ENCODE measurements at regions not wholly inside any gene's neighbourhood (a gene's known extent, or its start where the extent isn't known, plus 50 kb on each side); places are given as distances from the start of the nearest gene placed in this dataset.

- H3K27me3 ChIP-seq (ENCODE audit: control insufficient read depth in 5 of 5, insufficient read depth in 4 of 5, low read length in 5 of 5) = no peaks in the 10 kb centered on the region
- no peak overlapping the region for H3K4me3 ChIP-seq (ENCODE audit: low read depth in 1 of 5, low read length in 5 of 5)
- H3K4me1 ChIP-seq (ENCODE audit: control insufficient read depth in 5 of 5, insufficient read depth in 5 of 5, low read length in 5 of 5) = no peaks in the 10 kb centered on the region
- H3K9ac ChIP-seq (ENCODE audit: low read length in 5 of 5) = no peak overlapping the region
- no peaks in the 10 kb centered on the region for H3K9me3 ChIP-seq (ENCODE audit: control insufficient read depth in 5 of 5, low read length in 5 of 5)
- no peak overlapping the region for H3K27ac ChIP-seq (ENCODE audit: low read depth, low read length)
- no peaks in the 10 kb centered on the region for H3K36me3 ChIP-seq (ENCODE audit: control insufficient read depth in 5 of 5, insufficient read depth in 5 of 5, low read length in 5 of 5)
Observed at GRCh38 chr11:90373971-90374370, 151.1 kb upstream of the CHORDC1 start.

- Histone ChIP-seq H3K4me3 (ENCODE audit: low read depth in 1 of 5, low read length in 5 of 5) (no peak overlapping the region), H3K27me3 (ENCODE audit: control insufficient read depth in 5 of 5, insufficient read depth in 4 of 5, low read length in 5 of 5) (no peaks in the 10 kb centered on the region), H3K9me3 (ENCODE audit: control insufficient read depth in 5 of 5, low read length in 5 of 5) (no peaks in the 10 kb centered on the region), H3K4me1 (ENCODE audit: control insufficient read depth in 5 of 5, insufficient read depth in 5 of 5, low read length in 5 of 5) (no peaks in the 10 kb centered on the region), H3K36me3 (ENCODE audit: control insufficient read depth in 5 of 5, insufficient read depth in 5 of 5, low read length in 5 of 5) (no peaks in the 10 kb centered on the region), H3K9ac (ENCODE audit: low read length in 5 of 5) (no peak overlapping the region), H3K27ac (ENCODE audit: low read depth, low read length) (no peak overlapping the region)
Observed at GRCh38 chr11:90364527-90364926, 141.7 kb upstream of the CHORDC1 start.

GRCh38 chr11:90363739-90364138 is 140.9 kb upstream of the CHORDC1 start:
- Histone ChIP-seq H3K9ac (ENCODE audit: low read length in 5 of 5) (no peak overlapping the region), H3K36me3 (ENCODE audit: control insufficient read depth in 5 of 5, insufficient read depth in 5 of 5, low read length in 5 of 5) (no peaks in the 10 kb centered on the region), H3K27ac (ENCODE audit: low read depth, low read length) (no peak overlapping the region), H3K4me3 (ENCODE audit: low read depth in 1 of 5, low read length in 5 of 5) (no peak overlapping the region), H3K27me3 (ENCODE audit: control insufficient read depth in 5 of 5, insufficient read depth in 4 of 5, low read length in 5 of 5) (no peaks in the 10 kb centered on the region), H3K9me3 (ENCODE audit: control insufficient read depth in 5 of 5, low read length in 5 of 5) (no peaks in the 10 kb centered on the region), H3K4me1 (ENCODE audit: control insufficient read depth in 5 of 5, insufficient read depth in 5 of 5, low read length in 5 of 5) (no peaks in the 10 kb centered on the region)

- H3K27ac ChIP-seq (ENCODE audit: low read depth, low read length) = no peak overlapping the region
- no peaks in the 10 kb centered on the region for H3K36me3 ChIP-seq (ENCODE audit: control insufficient read depth in 5 of 5, insufficient read depth in 5 of 5, low read length in 5 of 5)
- H3K4me3 ChIP-seq (ENCODE audit: low read depth in 1 of 5, low read length in 5 of 5) = no peak overlapping the region
- no peaks in the 10 kb centered on the region for H3K27me3 ChIP-seq (ENCODE audit: control insufficient read depth in 5 of 5, insufficient read depth in 4 of 5, low read length in 5 of 5)
- H3K9ac ChIP-seq (ENCODE audit: low read length in 5 of 5) = no peak overlapping the region
- H3K9me3 ChIP-seq (ENCODE audit: control insufficient read depth in 5 of 5, low read length in 5 of 5) = no peaks in the 10 kb centered on the region
- no peaks in the 10 kb centered on the region for H3K4me1 ChIP-seq (ENCODE audit: control insufficient read depth in 5 of 5, insufficient read depth in 5 of 5, low read length in 5 of 5)
Observed at GRCh38 chr11:90355200-90355599, 132.4 kb upstream of the CHORDC1 start.

GRCh38 chr11:90349731-90350130 is 126.9 kb upstream of the CHORDC1 start:
- Histone ChIP-seq H3K27ac (ENCODE audit: low read depth, low read length) (no peak overlapping the region), H3K36me3 (ENCODE audit: control insufficient read depth in 5 of 5, insufficient read depth in 5 of 5, low read length in 5 of 5) (no peaks in the 10 kb centered on the region), H3K4me3 (ENCODE audit: low read depth in 1 of 5, low read length in 5 of 5) (no peak overlapping the region), H3K27me3 (ENCODE audit: control insufficient read depth in 5 of 5, insufficient read depth in 4 of 5, low read length in 5 of 5) (no peaks in the 10 kb centered on the region), H3K9ac (ENCODE audit: low read length in 5 of 5) (no peak overlapping the region), H3K9me3 (ENCODE audit: control insufficient read depth in 5 of 5, low read length in 5 of 5) (no peaks in the 10 kb centered on the region), H3K4me1 (ENCODE audit: control insufficient read depth in 5 of 5, insufficient read depth in 5 of 5, low read length in 5 of 5) (no peaks in the 10 kb centered on the region)

- Histone ChIP-seq H3K27me3 (ENCODE audit: control insufficient read depth in 5 of 5, insufficient read depth in 4 of 5, low read length in 5 of 5) (no peaks in the 10 kb centered on the region), H3K27ac (ENCODE audit: low read depth, low read length) (no peak overlapping the region)
Observed at GRCh38 chr11:90344546-90344945, 121.7 kb upstream of the CHORDC1 start.

GRCh38 chr11:90343673-90344072 is 120.8 kb upstream of the CHORDC1 start:
- no peaks in the 10 kb centered on the region for H3K27me3 ChIP-seq (ENCODE audit: control insufficient read depth in 5 of 5, insufficient read depth in 4 of 5, low read length in 5 of 5)
- H3K4me1 ChIP-seq (ENCODE audit: control insufficient read depth in 5 of 5, insufficient read depth in 5 of 5, low read length in 5 of 5) = no peaks in the 10 kb centered on the region
- H3K36me3 ChIP-seq (ENCODE audit: control insufficient read depth in 5 of 5, insufficient read depth in 5 of 5, low read length in 5 of 5) = no peaks in the 10 kb centered on the region
- H3K4me3 ChIP-seq (ENCODE audit: low read depth in 1 of 5, low read length in 5 of 5) = no peak overlapping the region
- H3K9ac ChIP-seq (ENCODE audit: low read length in 5 of 5) = no peak overlapping the region
- H3K9me3 ChIP-seq (ENCODE audit: control insufficient read depth in 5 of 5, low read length in 5 of 5) = no peaks in the 10 kb centered on the region
- no peak overlapping the region for H3K27ac ChIP-seq (ENCODE audit: low read depth, low read length)

More at GRCh38 chr11:90344546-90344945, 121.7 kb upstream of the CHORDC1 start:
- Histone ChIP-seq H3K4me3 (ENCODE audit: low read depth in 1 of 5, low read length in 5 of 5) (no peak overlapping the region), H3K4me1 (ENCODE audit: control insufficient read depth in 5 of 5, insufficient read depth in 5 of 5, low read length in 5 of 5) (no peaks in the 10 kb centered on the region), H3K9me3 (ENCODE audit: control insufficient read depth in 5 of 5, low read length in 5 of 5) (no peaks in the 10 kb centered on the region), H3K9ac (ENCODE audit: low read length in 5 of 5) (no peak overlapping the region), H3K36me3 (ENCODE audit: control insufficient read depth in 5 of 5, insufficient read depth in 5 of 5, low read length in 5 of 5) (no peaks in the 10 kb centered on the region)

GRCh38 chr11:90341986-90342385 is 119.1 kb upstream of the CHORDC1 start:
- H3K4me1 ChIP-seq (ENCODE audit: control insufficient read depth in 5 of 5, insufficient read depth in 5 of 5, low read length in 5 of 5) = no peaks in the 10 kb centered on the region
- H3K27ac ChIP-seq (ENCODE audit: low read depth, low read length) = no peak overlapping the region
- H3K9ac ChIP-seq (ENCODE audit: low read length in 5 of 5) = no peak overlapping the region
- no peak overlapping the region for H3K4me3 ChIP-seq (ENCODE audit: low read depth in 1 of 5, low read length in 5 of 5)
- no peaks in the 10 kb centered on the region for H3K27me3 ChIP-seq (ENCODE audit: control insufficient read depth in 5 of 5, insufficient read depth in 4 of 5, low read length in 5 of 5)
- H3K9me3 ChIP-seq (ENCODE audit: control insufficient read depth in 5 of 5, low read length in 5 of 5) = no peaks in the 10 kb centered on the region
- H3K36me3 ChIP-seq (ENCODE audit: control insufficient read depth in 5 of 5, insufficient read depth in 5 of 5, low read length in 5 of 5) = no peaks in the 10 kb centered on the region

- Histone ChIP-seq H3K9me3 (ENCODE audit: control insufficient read depth in 5 of 5, low read length in 5 of 5) (no peaks in the 10 kb centered on the region), H3K4me1 (ENCODE audit: control insufficient read depth in 5 of 5, insufficient read depth in 5 of 5, low read length in 5 of 5) (no peaks in the 10 kb centered on the region), H3K27me3 (ENCODE audit: control insufficient read depth in 5 of 5, insufficient read depth in 4 of 5, low read length in 5 of 5) (no peaks in the 10 kb centered on the region), H3K27ac (ENCODE audit: low read depth, low read length) (no peak overlapping the region), H3K9ac (ENCODE audit: low read length in 5 of 5) (no peak overlapping the region), H3K36me3 (ENCODE audit: control insufficient read depth in 5 of 5, insufficient read depth in 5 of 5, low read length in 5 of 5) (no peaks in the 10 kb centered on the region), H3K4me3 (ENCODE audit: low read depth in 1 of 5, low read length in 5 of 5) (no peak overlapping the region)
Observed at GRCh38 chr11:90332415-90332814, 109.6 kb upstream of the CHORDC1 start.

GRCh38 chr11:90330632-90331031 is 107.8 kb upstream of the CHORDC1 start:
- Histone ChIP-seq H3K9me3 (ENCODE audit: control insufficient read depth in 5 of 5, low read length in 5 of 5) (no peaks in the 10 kb centered on the region), H3K27ac (ENCODE audit: low read depth, low read length) (no peak overlapping the region), H3K36me3 (ENCODE audit: control insufficient read depth in 5 of 5, insufficient read depth in 5 of 5, low read length in 5 of 5) (no peaks in the 10 kb centered on the region)

GRCh38 chr11:90329043-90329442 is 106.2 kb upstream of the CHORDC1 start:
- Histone ChIP-seq H3K27ac (ENCODE audit: low read depth, low read length) (no peak overlapping the region), H3K9me3 (ENCODE audit: control insufficient read depth in 5 of 5, low read length in 5 of 5) (no peaks in the 10 kb centered on the region), H3K27me3 (ENCODE audit: control insufficient read depth in 5 of 5, insufficient read depth in 4 of 5, low read length in 5 of 5) (no peaks in the 10 kb centered on the region), H3K9ac (ENCODE audit: low read length in 5 of 5) (no peak overlapping the region), H3K36me3 (ENCODE audit: control insufficient read depth in 5 of 5, insufficient read depth in 5 of 5, low read length in 5 of 5) (no peaks in the 10 kb centered on the region), H3K4me1 (ENCODE audit: control insufficient read depth in 5 of 5, insufficient read depth in 5 of 5, low read length in 5 of 5) (no peaks in the 10 kb centered on the region), H3K4me3 (ENCODE audit: low read depth in 1 of 5, low read length in 5 of 5) (no peak overlapping the region)

More at GRCh38 chr11:90330632-90331031, 107.8 kb upstream of the CHORDC1 start:
- Histone ChIP-seq H3K27me3 (ENCODE audit: control insufficient read depth in 5 of 5, insufficient read depth in 4 of 5, low read length in 5 of 5) (no peaks in the 10 kb centered on the region), H3K9ac (ENCODE audit: low read length in 5 of 5) (no peak overlapping the region), H3K4me1 (ENCODE audit: control insufficient read depth in 5 of 5, insufficient read depth in 5 of 5, low read length in 5 of 5) (no peaks in the 10 kb centered on the region), H3K4me3 (ENCODE audit: low read depth in 1 of 5, low read length in 5 of 5) (no peak overlapping the region)
